Tibial artery (tissue), 4 donors: ENCODE measurements at regions not wholly inside any gene's neighbourhood (a gene's known extent, or its start where the extent isn't known, plus 50 kb on each side); places are given as distances from the start of the nearest gene placed in this dataset.

Experiments
- DNase-seq, 2 donors: peaks; one replicate each; pipeline ENCODE4 v3.0.0-alpha.2; 2019
- H3K27ac ChIP-seq, 2 donors: fragments of 200-600 bp; sonication (generic) in 1 of 2; 1 replicate in 1 of 2; 2 replicates in 1 of 2; pipeline ENCODE4 v1.5.1; 2018 to 2019; ENCODE audit warnings: mild to moderate bottlenecking in 1 of 2
- H3K27me3 ChIP-seq, 2 donors: fragments of 200-600 bp; sonication (generic) in 1 of 2; one replicate each; pipeline versions ENCODE4 v1.5.1 to v1.6.0; 2016 to 2019
- H3K36me3 ChIP-seq, 3 donors: fragments of 200-600 bp; sonication (generic) in 2 of 3; one replicate each; pipeline ENCODE4 v1.5.1; 2016 to 2019; ENCODE audit warnings: mild to moderate bottlenecking in 2 of 3
- H3K4me1 ChIP-seq, 4 donors: fragments of 200-600 bp; sonication (generic) in 2 of 4; 1 replicate in 3 of 4; 2 replicates in 1 of 4; pipeline ENCODE4 v1.5.1; 2016 to 2019
- H3K4me3 ChIP-seq, 2 donors: fragments of 200-600 bp; sonication (generic) in 1 of 2; 1 replicate in 1 of 2; 2 replicates in 1 of 2; pipeline ENCODE4 v1.5.1; 2018 to 2019; ENCODE audit warnings: mild to moderate bottlenecking in 2 of 2
- H3K9me3 ChIP-seq, 3 donors: fragments of 200-600 bp; sonication (generic) in 1 of 3; one replicate each; pipeline ENCODE4 v1.5.1; 2016 to 2019
- intact Hi-C: fragments of 100-400 bp; cut with DNase I; formaldehyde crosslinking; loops from one replicate; pipeline ENCODE4 v1.15.0; 2023; ENCODE audit warnings: low total_unique reads
- TF ChIP-seq, protein P1 (sequence below), 2 experiments: fragments of 200-600 bp in 1 of 2; fragments of 450-650 bp in 1 of 2; IDR thresholded peaks; one replicate each; pipeline ENCODE4 v1.5.1; 2017 to 2019; ENCODE audit warnings: antibody characterized with exemption in 2 of 2, mild to moderate bottlenecking in 1 of 2, moderate library complexity in 1 of 2

DNA sequence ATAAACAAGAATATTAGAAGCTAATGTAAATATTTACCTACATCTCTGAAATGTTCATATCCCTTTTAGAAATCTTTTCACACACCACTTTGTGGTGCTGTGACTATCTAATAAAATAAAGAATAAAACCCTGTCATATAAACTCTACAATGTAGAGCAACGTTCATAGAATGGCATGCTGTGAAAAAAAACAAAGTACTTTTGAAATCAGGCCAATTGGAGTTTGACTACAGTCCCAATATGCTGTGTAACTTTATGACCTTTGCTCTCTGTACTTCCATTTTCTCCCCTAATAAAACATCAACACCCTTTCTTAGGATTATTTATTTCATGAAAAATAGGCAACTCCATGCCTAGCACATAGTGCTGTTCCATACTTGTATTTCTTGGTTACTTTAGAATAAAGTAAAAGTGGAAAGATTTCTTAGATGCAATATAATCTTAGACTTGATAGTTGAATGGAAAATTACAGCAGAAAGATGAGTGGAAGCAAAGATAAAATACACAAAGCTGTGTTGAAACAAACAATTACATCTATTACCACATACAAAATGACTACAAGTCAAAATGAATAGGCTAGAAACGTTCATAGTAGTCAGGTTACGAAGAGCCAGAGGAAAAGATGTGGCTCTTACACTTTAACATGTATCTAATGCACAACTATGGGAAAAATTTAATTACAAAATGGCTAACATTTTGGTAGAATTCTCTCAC, 613.2 kb upstream of the SLITRK5 start:
- Histone ChIP-seq H3K27me3 (no peaks in the 10 kb centered on the region), H3K4me1 (no peaks in the 10 kb centered on the region), H3K4me3 (no peak overlapping the region), H3K27ac (no peak overlapping the region), H3K36me3 (no peaks in the 10 kb centered on the region), H3K9me3 (no peaks in the 10 kb centered on the region)
- no peak for DNase-seq
- TF ChIP-seq, protein P1, sequence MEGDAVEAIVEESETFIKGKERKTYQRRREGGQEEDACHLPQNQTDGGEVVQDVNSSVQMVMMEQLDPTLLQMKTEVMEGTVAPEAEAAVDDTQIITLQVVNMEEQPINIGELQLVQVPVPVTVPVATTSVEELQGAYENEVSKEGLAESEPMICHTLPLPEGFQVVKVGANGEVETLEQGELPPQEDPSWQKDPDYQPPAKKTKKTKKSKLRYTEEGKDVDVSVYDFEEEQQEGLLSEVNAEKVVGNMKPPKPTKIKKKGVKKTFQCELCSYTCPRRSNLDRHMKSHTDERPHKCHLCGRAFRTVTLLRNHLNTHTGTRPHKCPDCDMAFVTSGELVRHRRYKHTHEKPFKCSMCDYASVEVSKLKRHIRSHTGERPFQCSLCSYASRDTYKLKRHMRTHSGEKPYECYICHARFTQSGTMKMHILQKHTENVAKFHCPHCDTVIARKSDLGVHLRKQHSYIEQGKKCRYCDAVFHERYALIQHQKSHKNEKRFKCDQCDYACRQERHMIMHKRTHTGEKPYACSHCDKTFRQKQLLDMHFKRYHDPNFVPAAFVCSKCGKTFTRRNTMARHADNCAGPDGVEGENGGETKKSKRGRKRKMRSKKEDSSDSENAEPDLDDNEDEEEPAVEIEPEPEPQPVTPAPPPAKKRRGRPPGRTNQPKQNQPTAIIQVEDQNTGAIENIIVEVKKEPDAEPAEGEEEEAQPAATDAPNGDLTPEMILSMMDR (IDR thresholded peaks at IDR 0.05) = no peak
- intact Hi-C loops = no loop called here

DNA sequence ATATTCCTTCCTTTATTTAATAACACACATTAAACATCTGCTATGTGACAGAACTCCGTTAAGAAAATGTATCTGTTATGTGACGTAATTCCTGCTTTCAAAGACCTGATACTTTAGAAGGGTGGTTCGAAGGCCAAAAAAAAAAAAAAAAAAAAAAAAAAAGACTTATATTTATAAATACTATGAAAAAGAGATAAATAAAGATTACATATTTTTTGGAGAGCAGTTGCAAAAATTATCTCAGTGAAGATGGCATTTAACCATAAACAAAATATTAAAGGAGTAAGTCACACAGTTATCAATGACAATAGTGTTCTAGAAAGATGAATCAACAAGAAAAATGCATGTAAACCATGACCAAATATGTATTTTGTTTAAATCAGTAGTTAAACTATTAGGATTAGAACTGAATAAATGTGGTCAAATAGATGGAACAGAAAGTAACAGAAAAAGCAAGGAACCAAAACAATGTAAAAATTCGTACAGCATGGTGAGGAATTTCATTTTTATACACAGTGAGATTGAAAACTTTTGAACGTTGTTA, 612.3 kb upstream of the SLITRK5 start:
- Histone ChIP-seq H3K36me3 (no peaks in the 10 kb centered on the region), H3K4me3 (no peak overlapping the region), H3K27ac (no peak overlapping the region), H3K9me3 (no peaks in the 10 kb centered on the region), H3K4me1 (no peaks in the 10 kb centered on the region), H3K27me3 (no peaks in the 10 kb centered on the region)
- DNase-seq = no peak
- TF ChIP-seq, protein P1 (IDR thresholded peaks at IDR 0.05) = no peak
- intact Hi-C loops = no loop called here

DNA sequence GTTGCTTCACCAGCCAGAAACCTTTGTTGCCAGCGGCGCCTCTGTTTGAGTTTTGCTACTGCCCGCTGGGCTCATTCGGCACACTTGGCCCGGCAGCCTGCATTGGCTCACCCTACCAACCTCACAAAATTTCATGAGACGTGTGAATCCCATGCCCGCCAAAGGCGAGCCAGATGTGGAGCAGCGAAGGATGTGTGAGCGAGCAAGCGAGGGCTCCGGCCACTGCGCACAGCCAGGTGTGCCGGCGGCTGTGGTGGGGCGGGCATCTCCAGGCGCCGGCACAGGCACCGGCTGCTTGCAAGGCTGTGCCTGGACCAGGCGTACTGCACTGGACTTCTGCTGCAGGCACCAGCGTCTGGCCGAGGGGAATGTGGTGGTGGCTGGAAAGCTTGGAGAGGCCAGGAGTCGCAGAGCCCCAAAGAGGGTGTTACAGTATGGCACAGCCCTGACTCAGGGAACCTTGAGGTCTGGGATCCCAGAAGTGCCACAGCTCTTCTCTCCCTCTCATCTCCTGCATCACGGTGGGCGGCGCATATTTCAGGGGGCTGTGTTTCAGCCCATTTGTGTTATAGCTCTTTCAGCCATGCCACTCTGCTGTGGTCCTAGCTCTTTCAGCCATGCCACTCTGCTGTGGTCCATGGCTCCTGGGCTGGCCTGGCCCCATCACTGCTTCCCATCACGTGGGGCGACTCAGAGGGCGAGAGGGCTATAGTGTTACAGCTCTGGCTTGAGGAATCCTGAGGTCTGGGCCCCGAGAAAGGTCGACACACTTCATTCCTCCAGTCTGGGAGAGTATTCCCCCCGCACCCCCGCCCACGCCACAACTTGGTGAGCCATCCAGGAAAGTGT, 592.0 kb upstream of the SLITRK5 start:
- no peaks in the 10 kb centered on the region for H3K27me3 ChIP-seq
- intact Hi-C loops = no loop called here

DNA sequence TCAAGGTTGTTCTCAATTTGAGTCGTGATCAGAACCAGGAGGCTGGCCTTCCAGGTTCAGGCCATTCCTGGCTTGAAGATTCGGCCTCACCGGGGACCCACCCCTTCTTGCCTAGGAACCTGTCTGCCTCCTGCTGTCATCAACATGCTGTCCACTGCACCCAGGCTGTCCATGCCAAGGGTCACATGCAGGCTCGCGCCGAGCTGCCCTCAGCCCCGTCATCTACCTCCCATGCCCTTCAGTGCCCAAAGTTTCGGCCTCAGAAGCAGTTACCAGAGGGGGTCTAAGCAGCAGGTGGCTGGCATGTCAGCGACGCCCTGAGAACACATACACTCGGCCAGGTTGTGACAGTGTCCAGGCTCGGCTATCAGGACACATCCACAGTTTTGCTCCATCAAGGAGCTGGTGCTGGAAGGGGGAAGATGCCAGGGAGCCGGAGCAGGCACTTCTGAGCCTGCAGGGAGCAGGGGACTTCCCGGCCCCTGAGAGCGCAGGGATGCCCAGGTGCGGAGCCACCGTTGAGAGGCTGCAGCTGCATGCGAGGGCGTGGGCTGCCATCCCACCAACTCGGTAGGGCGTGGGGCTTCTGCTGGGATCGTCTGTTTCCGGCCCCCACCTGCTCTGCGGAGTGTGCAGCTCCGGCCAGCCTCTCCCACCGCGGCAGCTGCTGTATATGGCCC, 590.9 kb upstream of the SLITRK5 start:
- intact Hi-C loops = no loop called here
- no peak for DNase-seq
- Histone ChIP-seq H3K4me3 (no peak overlapping the region), H3K9me3 (no peaks in the 10 kb centered on the region), H3K4me1 (no peaks in the 10 kb centered on the region), H3K36me3 (no peaks in the 10 kb centered on the region), H3K27ac (no peak overlapping the region), H3K27me3 (no peaks in the 10 kb centered on the region)
- TF ChIP-seq, protein P1 (IDR thresholded peaks at IDR 0.05) = no peak

More for the DNA sequence above, 592.0 kb upstream of the SLITRK5 start:
- Histone ChIP-seq H3K9me3 (no peaks in the 10 kb centered on the region), H3K27ac (no peak overlapping the region), H3K36me3 (no peaks in the 10 kb centered on the region), H3K4me1 (no peaks in the 10 kb centered on the region), H3K4me3 (no peak overlapping the region)
- no peak for DNase-seq
- TF ChIP-seq, protein P1 (IDR thresholded peaks at IDR 0.05) = no peak

DNA sequence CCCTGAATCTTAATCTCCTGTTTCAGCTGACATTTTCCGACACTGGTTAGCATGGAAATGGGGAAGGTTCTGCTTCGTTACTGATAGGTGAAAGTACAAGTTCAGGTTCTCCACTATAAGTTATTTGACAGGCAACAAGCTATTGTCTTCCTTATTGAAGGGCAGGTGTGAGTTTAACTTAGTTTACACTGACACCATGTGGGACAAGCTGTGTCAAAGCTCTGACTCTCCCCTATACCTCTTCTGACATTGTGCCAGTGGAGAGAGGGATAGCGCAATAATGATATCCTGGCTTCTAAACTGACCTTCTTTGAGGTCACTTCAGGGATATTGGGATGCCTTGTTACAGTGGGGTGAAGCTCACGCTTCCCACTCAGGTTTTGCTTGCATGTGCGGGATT, 587.0 kb upstream of the SLITRK5 start:
- intact Hi-C loops = no loop called here
- Histone ChIP-seq H3K4me3 (no peak overlapping the region), H3K27me3 (no peaks in the 10 kb centered on the region), H3K9me3 (no peaks in the 10 kb centered on the region), H3K27ac (no peak overlapping the region), H3K36me3 (no peaks in the 10 kb centered on the region), H3K4me1 (no peaks in the 10 kb centered on the region)
- no peak for DNase-seq
- TF ChIP-seq, protein P1 (IDR thresholded peaks at IDR 0.05) = no peak
